Fibroblast of skin of abdomen (primary cell): ENCODE measurements at regions not wholly inside any gene's neighbourhood (a gene's known extent, or its start where the extent isn't known, plus 50 kb on each side); places are given as distances from the start of the nearest gene placed in this dataset.

ENCODE experiments used
- DNase-seq: peaks from one replicate; pipeline ENCODE4 v3.0.0-alpha.2; 2013

GRCh38 chr12:87320724-87321123 lies 708.5 kb downstream of the C12orf50 start:
- DNase-seq = peak; percentile 36

GRCh38 chr12:87317302-87317701 lies 711.9 kb downstream of the C12orf50 start:
- DNase-seq = no peak

- DNase-seq = no peak
These were observed 718.0 kb downstream of the C12orf50 start for GRCh38 chr12:87311206-87311605.

GRCh38 chr12:87310126-87310525 lies 719.1 kb downstream of the C12orf50 start:
- no peak for DNase-seq

GRCh38 chr12:87305481-87305880 lies 723.7 kb downstream of the C12orf50 start:
- DNase-seq = peak; percentile 21

- no peak for DNase-seq
These were observed 724.8 kb downstream of the C12orf50 start for GRCh38 chr12:87304406-87304805.

GRCh38 chr12:87303396-87304012 lies 725.7 kb downstream of the C12orf50 start:
- DNase-seq = no peak

- DNase-seq = peak; percentile 69
These were observed 727.0 kb downstream of the C12orf50 start for GRCh38 chr12:87302126-87302745.

GRCh38 chr12:87290505-87290904 lies 738.7 kb downstream of the C12orf50 start:
- no peak for DNase-seq

- no peak for DNase-seq
These were observed 745.3 kb downstream of the C12orf50 start for GRCh38 chr12:87283886-87284285.

- no peak for DNase-seq
These were observed 746.1 kb downstream of the C12orf50 start for GRCh38 chr12:87283111-87283510.

- DNase-seq = no peak
These were observed 748.3 kb downstream of the C12orf50 start for GRCh38 chr12:87280893-87281292.

- no peak for DNase-seq
These were observed 748.8 kb downstream of the C12orf50 start for GRCh38 chr12:87280356-87280755.

- peak; percentile 23 for DNase-seq
These were observed 754.5 kb downstream of the C12orf50 start for GRCh38 chr12:87274594-87275245.

GRCh38 chr12:87272851-87273250 lies 756.4 kb downstream of the C12orf50 start:
- DNase-seq = no peak

GRCh38 chr12:87270919-87271318 lies 758.3 kb downstream of the C12orf50 start:
- peak; percentile 70 for DNase-seq

GRCh38 chr12:87266305-87266704 lies 762.9 kb downstream of the C12orf50 start:
- DNase-seq = no peak

GRCh38 chr12:87259391-87259790 lies 769.8 kb downstream of the C12orf50 start:
- no peak for DNase-seq

- no peak for DNase-seq
These were observed 774.7 kb downstream of the C12orf50 start for GRCh38 chr12:87254381-87255030.

GRCh38 chr12:87253157-87253556 lies 776.0 kb downstream of the C12orf50 start:
- no peak for DNase-seq

GRCh38 chr12:87246726-87247125 lies 782.5 kb downstream of the C12orf50 start:
- peak; percentile 75 for DNase-seq

- no peak for DNase-seq
These were observed 790.7 kb downstream of the C12orf50 start for GRCh38 chr12:87238466-87238865.

- no peak for DNase-seq
These were observed 794.3 kb downstream of the C12orf50 start for GRCh38 chr12:87234898-87235297.

- DNase-seq = peak; percentile 31
These were observed 795.5 kb downstream of the C12orf50 start for GRCh38 chr12:87233671-87234070.
